ENCODE measurements at regions not wholly inside any gene's neighbourhood (a gene's known extent, or its start where the extent isn't known, plus 50 kb on each side); places are given as distances from the start of the nearest gene placed in this dataset.
"Not testable (repeated sequence)": the region's sequence is repeated elsewhere in the genome, so short reads cannot be mapped to it uniquely, and the experiment has no call there.

DNA sequence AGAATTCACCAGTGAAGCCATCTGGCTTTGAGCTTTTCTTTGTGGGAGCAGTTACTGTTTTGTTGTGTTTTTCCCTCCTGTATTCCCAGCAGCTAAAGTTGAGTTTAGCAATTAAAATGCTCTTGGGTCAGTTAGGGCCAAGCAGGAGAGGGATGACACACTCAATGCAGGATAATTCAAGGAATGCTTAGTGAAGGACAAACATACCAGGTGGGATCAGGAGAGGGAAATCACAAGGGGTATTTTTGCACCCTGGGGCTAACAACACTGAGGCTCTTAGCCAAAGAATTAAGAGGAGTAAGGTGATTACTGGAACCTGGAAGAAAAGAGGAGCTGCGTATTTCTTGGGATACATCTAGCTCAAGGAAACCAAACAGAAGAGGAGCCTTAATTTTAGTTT, 82.4 kb upstream of the KCND2 start:
- in situ Hi-C loops (cut with MboI; ENCODE audit: low pct_unique_long_range_greater_than_20kb, low sequenced_read_pairs, unreplicated experiment), result no loop called here
- TF ChIP-seq, protein P1, sequence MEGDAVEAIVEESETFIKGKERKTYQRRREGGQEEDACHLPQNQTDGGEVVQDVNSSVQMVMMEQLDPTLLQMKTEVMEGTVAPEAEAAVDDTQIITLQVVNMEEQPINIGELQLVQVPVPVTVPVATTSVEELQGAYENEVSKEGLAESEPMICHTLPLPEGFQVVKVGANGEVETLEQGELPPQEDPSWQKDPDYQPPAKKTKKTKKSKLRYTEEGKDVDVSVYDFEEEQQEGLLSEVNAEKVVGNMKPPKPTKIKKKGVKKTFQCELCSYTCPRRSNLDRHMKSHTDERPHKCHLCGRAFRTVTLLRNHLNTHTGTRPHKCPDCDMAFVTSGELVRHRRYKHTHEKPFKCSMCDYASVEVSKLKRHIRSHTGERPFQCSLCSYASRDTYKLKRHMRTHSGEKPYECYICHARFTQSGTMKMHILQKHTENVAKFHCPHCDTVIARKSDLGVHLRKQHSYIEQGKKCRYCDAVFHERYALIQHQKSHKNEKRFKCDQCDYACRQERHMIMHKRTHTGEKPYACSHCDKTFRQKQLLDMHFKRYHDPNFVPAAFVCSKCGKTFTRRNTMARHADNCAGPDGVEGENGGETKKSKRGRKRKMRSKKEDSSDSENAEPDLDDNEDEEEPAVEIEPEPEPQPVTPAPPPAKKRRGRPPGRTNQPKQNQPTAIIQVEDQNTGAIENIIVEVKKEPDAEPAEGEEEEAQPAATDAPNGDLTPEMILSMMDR (IDR thresholded peaks at IDR 0.05; ENCODE audit: extremely low read depth, insufficient read depth, missing control alignments), result no peak
- DNase-seq (ENCODE audit: low spot score), result no peak

DNA sequence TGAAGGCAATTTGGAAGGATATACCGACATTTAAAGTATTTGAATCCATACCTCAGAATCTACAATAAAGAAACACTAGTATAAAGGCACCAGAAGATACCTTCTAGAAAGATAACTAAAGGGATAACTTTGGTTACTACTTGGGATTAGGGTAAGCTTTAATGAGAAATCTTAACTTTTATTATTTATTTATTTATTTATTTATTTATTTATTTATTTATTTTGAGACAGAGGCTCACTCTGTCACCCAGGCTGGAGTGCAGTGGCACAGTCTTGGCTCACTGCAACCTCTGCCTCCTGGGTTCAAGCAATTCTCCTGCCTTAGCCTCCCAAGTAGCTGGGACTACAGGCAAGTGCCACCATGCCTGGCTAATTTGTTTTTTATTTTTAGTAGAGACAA, 81.6 kb upstream of the KCND2 start:
- DNase-seq (ENCODE audit: low spot score); in situ Hi-C loops (cut with MboI; ENCODE audit: low pct_unique_long_range_greater_than_20kb, low sequenced_read_pairs, unreplicated experiment): not testable (repeated sequence)

DNA sequence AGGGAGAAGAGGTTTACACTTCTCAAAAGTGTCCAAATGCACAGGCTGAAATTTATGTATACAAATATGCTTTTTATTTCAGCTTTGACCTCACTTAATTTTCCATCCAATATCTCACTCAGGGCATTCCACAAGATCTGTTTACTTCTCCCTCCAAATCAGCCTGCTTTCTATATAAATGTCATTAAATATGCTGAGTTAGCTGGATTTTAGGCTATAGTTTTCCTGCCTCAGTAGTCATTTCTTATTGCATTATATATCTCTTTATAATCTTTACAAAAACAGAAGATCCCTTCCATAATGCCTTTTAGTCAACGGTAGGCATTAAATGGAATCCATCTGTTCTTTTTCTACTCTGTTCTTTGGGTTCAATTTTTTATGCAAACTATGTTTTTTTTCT, 71.7 kb upstream of the KCND2 start:
- in situ Hi-C loops (cut with MboI; ENCODE audit: low pct_unique_long_range_greater_than_20kb, low sequenced_read_pairs, unreplicated experiment), result no loop called here
- TF ChIP-seq, protein P1 (IDR thresholded peaks at IDR 0.05; ENCODE audit: extremely low read depth, insufficient read depth, missing control alignments), result no peak
- no peak for DNase-seq (ENCODE audit: low spot score)

DNA sequence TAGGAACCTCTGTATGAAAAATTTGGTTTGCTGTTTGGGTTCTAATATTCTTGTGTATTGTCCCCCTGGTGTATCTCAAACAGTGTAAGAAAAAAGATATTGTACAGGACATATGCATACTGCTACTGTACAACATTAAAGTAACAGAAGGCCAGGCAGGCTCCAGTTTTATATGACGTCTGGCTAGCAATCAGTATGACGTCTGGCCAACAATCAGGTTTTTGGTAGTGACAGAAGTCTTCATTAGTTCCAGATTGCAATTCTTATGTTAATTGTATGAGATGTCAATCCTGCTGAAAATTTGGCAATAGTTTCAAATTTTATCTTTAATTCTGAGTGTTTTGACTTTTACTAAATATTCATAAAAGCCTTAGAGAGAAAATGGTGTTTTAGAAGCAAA, 67.9 kb upstream of the KCND2 start:
- no peak for DNase-seq (ENCODE audit: low spot score)
- in situ Hi-C loops (cut with MboI; ENCODE audit: low pct_unique_long_range_greater_than_20kb, low sequenced_read_pairs, unreplicated experiment), result no loop called here
- TF ChIP-seq, protein P1 (IDR thresholded peaks at IDR 0.05; ENCODE audit: extremely low read depth, insufficient read depth, missing control alignments), result no peak

DNA sequence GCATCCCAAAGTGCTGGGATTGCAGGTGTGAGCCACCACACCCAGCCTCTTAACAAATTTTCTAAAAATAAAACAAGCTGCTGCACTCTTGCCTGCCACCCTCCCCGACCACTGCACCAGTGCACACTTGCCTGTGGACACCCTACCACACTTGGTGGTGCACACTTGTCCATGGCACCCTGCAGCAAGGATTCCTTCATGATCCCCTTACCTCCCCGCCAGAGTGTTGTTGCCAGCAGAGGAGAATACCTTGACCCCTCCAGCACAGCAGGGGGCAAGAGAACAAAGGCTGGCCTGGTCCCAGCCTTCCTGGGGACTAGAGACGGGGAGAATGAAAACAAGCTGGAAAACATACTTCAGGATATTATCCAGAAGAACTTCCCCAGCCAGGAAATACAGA, 65.9 kb upstream of the KCND2 start:
- no peak for DNase-seq (ENCODE audit: low spot score)
- TF ChIP-seq, protein P1 (IDR thresholded peaks at IDR 0.05; ENCODE audit: extremely low read depth, insufficient read depth, missing control alignments), result no peak
- in situ Hi-C loops (cut with MboI; ENCODE audit: low pct_unique_long_range_greater_than_20kb, low sequenced_read_pairs, unreplicated experiment), result no loop called here

DNA sequence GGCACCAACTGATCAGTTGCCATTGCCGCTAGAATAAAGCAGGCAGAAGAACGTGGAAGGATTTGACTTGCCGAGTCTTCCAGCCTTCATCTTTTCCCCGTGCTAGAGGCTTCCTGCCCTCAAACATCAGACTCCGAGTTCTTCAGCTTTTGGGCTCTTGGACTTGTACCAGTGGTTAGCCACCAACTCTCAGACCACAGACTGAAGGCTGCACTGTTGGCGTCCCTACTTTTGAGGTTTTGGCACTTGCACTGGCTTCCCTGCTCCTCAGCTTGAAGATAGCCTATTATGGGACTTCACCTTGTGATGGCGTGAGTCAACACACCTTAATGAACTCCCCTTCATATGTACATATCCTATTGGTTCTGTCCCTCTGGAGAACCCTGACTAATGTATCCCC, 57.3 kb upstream of the KCND2 start:
- DNase-seq (ENCODE audit: low spot score), result no peak
- in situ Hi-C loops (cut with MboI; ENCODE audit: low pct_unique_long_range_greater_than_20kb, low sequenced_read_pairs, unreplicated experiment), result no loop called here
- TF ChIP-seq, protein P1 (IDR thresholded peaks at IDR 0.05; ENCODE audit: extremely low read depth, insufficient read depth, missing control alignments), result no peak

DNA sequence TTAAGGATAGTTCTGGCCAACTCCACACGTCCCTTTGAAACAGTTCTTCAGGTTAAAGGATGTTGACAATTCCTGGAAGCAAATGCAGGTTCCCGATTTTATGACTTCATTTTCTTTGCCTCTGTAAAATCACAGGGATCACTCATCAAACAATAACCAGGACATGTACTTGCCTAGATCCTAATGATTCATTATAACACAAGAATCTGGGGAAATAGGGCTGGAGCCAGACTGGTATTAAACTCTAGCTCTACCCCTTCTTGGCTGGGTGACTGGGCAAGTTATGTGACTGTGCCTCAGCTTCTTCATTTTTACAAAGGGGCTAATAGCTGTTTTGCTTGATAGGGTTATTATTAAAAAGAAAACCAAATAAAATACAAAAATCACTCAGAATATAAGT, 56.0 kb upstream of the KCND2 start:
- TF ChIP-seq, protein P1 (IDR thresholded peaks at IDR 0.05; ENCODE audit: extremely low read depth, insufficient read depth, missing control alignments), result no peak
- no peak for DNase-seq (ENCODE audit: low spot score)
- in situ Hi-C loops (cut with MboI; ENCODE audit: low pct_unique_long_range_greater_than_20kb, low sequenced_read_pairs, unreplicated experiment), result no loop called here

All from GM13977 (cell line).